Brain microvascular endothelial cell (primary cell): ENCODE measurements at regions not wholly inside any gene's neighbourhood (a gene's known extent, or its start where the extent isn't known, plus 50 kb on each side); places are given as distances from the start of the nearest gene placed in this dataset.

Source experiments
- DNase-seq: peaks from one replicate; pipeline ENCODE4 v3.0.0-alpha.2; 2020
- H3K27ac ChIP-seq: fragments of 250-450 bp; sonication (Bioruptor Pico); 2 replicates; pipeline ENCODE4 v1.5.1; 2020; ENCODE audit warnings: mild to moderate bottlenecking, moderate library complexity
- H3K27me3 ChIP-seq: fragments of 250-450 bp; sonication (Bioruptor Pico); replicated peaks from 2 replicates; pipeline ENCODE4 v1.5.1; 2020; ENCODE audit warnings: mild to moderate bottlenecking
- H3K36me3 ChIP-seq: fragments of 250-450 bp; sonication (Bioruptor Pico); replicated peaks from 2 replicates; pipeline ENCODE4 v1.5.1; 2020; ENCODE audit warnings: mild to moderate bottlenecking
- H3K4me3 ChIP-seq: 2 replicates; pipeline ENCODE4 v1.5.1; 2011; ENCODE audit warnings: low read depth, mild to moderate bottlenecking, control low read depth, low read length, moderate library complexity
- CTCF ChIP-seq: IDR thresholded peaks from 2 replicates; pipeline ENCODE4 v1.5.1; 2011; ENCODE audit warnings: low read depth, mild to moderate bottlenecking, moderate library complexity, low read length, control low read depth, inconsistent platforms; ENCODE audit errors: missing control alignments
- in situ Hi-C: cut with HindIII; loops from 2 replicates; pipeline ENCODE4 v1.10.0; 2017; ENCODE audit warnings: low sequenced_read_pairs, low pct_ligation_motif_present

- no peak overlapping the region for H3K27ac ChIP-seq
- H3K36me3 ChIP-seq: no peaks in the 10 kb centered on the region
- DNase-seq: no peak
- no peaks in the 10 kb centered on the region for H3K27me3 ChIP-seq
- H3K4me3 ChIP-seq: no peak overlapping the region
- no peak for TF ChIP-seq CTCF
- in situ Hi-C loops: no loop called here
Measured at GRCh38 chr9:115353681-115354080, 235.7 kb upstream of the TNC start.

- Histone ChIP-seq H3K27ac (no peak overlapping the region), H3K4me3 (no peak overlapping the region), H3K27me3 (no peaks in the 10 kb centered on the region), H3K36me3 (no peaks in the 10 kb centered on the region)
- in situ Hi-C loops: no loop called here
- no peak for DNase-seq
- no peak for TF ChIP-seq CTCF
Measured at GRCh38 chr9:115357821-115358220, 239.9 kb upstream of the TNC start.

- no peaks in the 10 kb centered on the region for H3K36me3 ChIP-seq
- DNase-seq: no peak
- no peaks in the 10 kb centered on the region for H3K27me3 ChIP-seq
- TF ChIP-seq CTCF: no peak
- in situ Hi-C loops: no loop called here
- no peak overlapping the region for H3K4me3 ChIP-seq
- no peak overlapping the region for H3K27ac ChIP-seq
Measured at GRCh38 chr9:115359017-115359780, 241.2 kb upstream of the TNC start.

GRCh38 chr9:115360122-115360521 lies 242.2 kb upstream of the TNC start:
- Histone ChIP-seq H3K36me3 (no peaks in the 10 kb centered on the region), H3K27me3 (no peaks in the 10 kb centered on the region), H3K4me3 (no peak overlapping the region), H3K27ac (no peak overlapping the region)
- in situ Hi-C loops: no loop called here
- TF ChIP-seq CTCF: no peak
- no peak for DNase-seq

- no peak overlapping the region for H3K4me3 ChIP-seq
- TF ChIP-seq CTCF: no peak
- in situ Hi-C loops: no loop called here
- no peaks in the 10 kb centered on the region for H3K27me3 ChIP-seq
- no peak for DNase-seq
- no peak overlapping the region for H3K27ac ChIP-seq
- H3K36me3 ChIP-seq: no peaks in the 10 kb centered on the region
Measured at GRCh38 chr9:115362101-115362500, 244.1 kb upstream of the TNC start.

- no peak overlapping the region for H3K4me3 ChIP-seq
- in situ Hi-C loops: no loop called here
- DNase-seq: no peak
- H3K27me3 ChIP-seq: no peaks in the 10 kb centered on the region
- no peak overlapping the region for H3K27ac ChIP-seq
- TF ChIP-seq CTCF: no peak
- no peaks in the 10 kb centered on the region for H3K36me3 ChIP-seq
Measured at GRCh38 chr9:115362640-115363039, 244.7 kb upstream of the TNC start.
